ENCODE measurements at regions not wholly inside any gene's neighbourhood (a gene's known extent, or its start where the extent isn't known, plus 50 kb on each side); places are given as distances from the start of the nearest gene placed in this dataset.
A peak's percentile ranks its signal among the peaks of the same experiment; 100 is the strongest.

DNA sequence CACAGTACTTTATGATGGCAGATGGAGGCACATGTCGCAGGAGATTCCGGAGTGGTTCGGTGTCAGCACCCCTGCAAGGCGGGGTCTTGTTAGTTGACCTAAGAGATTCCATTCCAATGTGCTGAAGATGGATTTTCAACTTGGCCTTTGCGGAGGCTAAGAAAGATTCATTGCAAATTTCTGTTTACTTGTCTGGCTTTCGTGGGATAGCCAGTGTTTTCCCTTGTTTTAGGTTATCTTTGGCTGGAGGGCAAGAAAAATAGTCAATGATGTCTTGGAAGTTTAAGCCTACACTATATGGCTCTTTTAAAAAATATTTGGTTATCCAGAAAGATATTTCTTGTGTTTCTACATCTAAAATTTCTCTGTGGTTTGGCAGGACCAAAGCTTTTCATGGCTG is 123.6 kb upstream of the PTCH1 start:
- in situ Hi-C loops (cut with HindIII; ENCODE audit: low sequenced_read_pairs): no loop called here
- TF ChIP-seq, protein P1, sequence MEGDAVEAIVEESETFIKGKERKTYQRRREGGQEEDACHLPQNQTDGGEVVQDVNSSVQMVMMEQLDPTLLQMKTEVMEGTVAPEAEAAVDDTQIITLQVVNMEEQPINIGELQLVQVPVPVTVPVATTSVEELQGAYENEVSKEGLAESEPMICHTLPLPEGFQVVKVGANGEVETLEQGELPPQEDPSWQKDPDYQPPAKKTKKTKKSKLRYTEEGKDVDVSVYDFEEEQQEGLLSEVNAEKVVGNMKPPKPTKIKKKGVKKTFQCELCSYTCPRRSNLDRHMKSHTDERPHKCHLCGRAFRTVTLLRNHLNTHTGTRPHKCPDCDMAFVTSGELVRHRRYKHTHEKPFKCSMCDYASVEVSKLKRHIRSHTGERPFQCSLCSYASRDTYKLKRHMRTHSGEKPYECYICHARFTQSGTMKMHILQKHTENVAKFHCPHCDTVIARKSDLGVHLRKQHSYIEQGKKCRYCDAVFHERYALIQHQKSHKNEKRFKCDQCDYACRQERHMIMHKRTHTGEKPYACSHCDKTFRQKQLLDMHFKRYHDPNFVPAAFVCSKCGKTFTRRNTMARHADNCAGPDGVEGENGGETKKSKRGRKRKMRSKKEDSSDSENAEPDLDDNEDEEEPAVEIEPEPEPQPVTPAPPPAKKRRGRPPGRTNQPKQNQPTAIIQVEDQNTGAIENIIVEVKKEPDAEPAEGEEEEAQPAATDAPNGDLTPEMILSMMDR (IDR thresholded peaks at IDR 0.05; ENCODE audit: low read depth, low read length, missing control alignments): no peak
- H3K4me3 ChIP-seq (ENCODE audit: low read depth, low read length): no peak overlapping the region
- peak; percentile 5 for DNase-seq (ENCODE audit: low read depth)

DNA sequence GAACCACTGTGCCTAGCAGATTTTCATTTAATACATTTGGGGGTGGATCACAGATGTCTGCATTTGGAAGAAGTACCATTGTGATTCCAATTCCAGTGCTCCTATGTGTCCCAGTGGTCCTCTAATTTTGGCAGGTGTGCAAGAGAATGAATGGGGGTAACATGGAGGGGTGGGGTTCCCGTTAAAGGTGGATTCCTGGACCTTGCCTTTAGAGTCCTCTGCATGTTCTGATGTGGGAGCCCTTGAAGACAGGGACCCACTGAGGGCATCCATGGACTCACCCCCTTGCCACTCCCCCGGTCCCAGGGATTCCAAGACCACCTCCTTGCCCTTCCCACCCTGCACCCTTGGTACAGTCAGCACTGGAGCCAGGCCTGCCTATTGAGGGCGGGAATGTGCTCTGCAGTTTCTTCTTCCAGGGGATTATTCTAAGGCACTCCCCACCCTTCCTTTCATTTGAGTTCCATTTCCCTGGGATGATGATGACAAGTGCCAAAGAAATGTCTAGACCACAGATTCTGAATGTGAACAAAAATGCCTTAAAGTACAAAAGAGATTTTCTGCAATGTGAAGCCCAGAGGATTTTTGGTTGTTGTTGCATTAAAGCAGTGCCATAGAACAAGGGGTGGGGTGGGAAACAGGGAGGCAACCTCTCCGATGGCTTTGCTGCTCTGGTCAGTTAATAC is 119.4 kb upstream of the PTCH1 start:
- DNase-seq (ENCODE audit: low read depth): no peak
- TF ChIP-seq, protein P1 (IDR thresholded peaks at IDR 0.05; ENCODE audit: low read depth, low read length, missing control alignments): no peak
- no peak overlapping the region for H3K4me3 ChIP-seq (ENCODE audit: low read depth, low read length)
- in situ Hi-C loops (cut with HindIII; ENCODE audit: low sequenced_read_pairs): no loop called here

DNA sequence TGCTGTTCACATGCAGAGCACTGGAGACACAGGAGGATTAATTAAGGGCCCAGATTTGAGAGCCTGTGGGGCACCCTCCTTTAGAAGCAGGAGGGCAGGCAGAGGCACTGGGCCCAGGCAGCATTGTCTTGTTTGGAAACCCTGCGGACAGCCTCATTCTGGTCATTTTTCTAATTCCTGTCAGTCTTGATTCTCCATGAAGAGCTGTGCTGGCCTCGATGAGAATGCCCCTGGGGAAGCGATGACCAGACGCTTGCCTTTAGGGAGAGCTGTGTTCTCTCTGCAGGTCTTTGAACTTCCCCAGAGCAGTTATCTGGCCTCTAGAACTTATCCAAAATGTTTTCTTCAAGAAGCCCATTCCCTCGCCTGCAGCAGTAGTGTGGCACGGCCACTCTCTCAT is 117.8 kb upstream of the PTCH1 start:
- DNase-seq (ENCODE audit: low read depth): no peak
- TF ChIP-seq, protein P1 (IDR thresholded peaks at IDR 0.05; ENCODE audit: low read depth, low read length, missing control alignments): no peak
- no peak overlapping the region for H3K4me3 ChIP-seq (ENCODE audit: low read depth, low read length)
- in situ Hi-C loops (cut with HindIII; ENCODE audit: low sequenced_read_pairs): no loop called here

DNA sequence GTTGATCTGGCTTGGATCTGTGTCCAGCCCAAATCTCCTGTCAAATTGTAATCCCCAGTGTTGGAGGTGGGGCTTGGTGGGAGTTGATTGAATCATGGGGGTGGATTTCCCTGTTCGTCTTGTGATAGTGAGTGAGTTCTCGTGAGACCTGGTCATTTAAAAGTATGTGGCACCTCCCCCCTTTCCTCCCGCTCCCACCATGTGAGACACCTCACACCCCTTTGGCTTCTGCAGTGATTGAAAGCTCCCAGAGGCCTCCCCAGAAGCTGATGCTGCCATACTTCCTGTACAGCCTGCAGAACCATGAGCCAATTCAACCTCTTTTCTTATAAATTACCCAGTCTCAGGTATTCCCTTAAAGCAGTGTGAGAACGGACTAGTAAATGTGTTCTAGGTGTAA is 117.3 kb upstream of the PTCH1 start:
- TF ChIP-seq, protein P1 (IDR thresholded peaks at IDR 0.05; ENCODE audit: low read depth, low read length, missing control alignments): no peak
- H3K4me3 ChIP-seq (ENCODE audit: low read depth, low read length): no peak overlapping the region
- no peak for DNase-seq (ENCODE audit: low read depth)
- in situ Hi-C loops (cut with HindIII; ENCODE audit: low sequenced_read_pairs): no loop called here

DNA sequence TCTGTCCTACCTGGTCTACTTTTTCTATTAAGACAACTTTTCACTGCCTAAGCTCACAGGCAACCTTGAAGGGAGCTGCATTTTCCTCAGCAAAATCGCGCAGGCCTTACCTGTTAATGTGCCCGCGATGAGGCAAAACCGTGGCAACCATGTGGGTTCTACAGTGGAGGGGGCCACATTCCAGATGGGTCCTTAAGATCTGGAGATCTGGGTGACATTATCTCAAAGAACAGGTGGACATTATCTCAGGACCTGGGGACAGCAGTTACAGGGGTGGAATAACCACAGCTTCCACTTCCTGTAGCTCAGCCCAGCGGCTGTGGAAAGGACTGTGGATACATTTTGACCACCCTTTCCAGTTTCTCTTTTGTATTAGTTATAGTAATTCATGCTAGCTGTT is 112.8 kb upstream of the PTCH1 start:
- TF ChIP-seq, protein P1 (IDR thresholded peaks at IDR 0.05; ENCODE audit: low read depth, low read length, missing control alignments): no peak
- DNase-seq (ENCODE audit: low read depth): no peak
- in situ Hi-C loops (cut with HindIII; ENCODE audit: low sequenced_read_pairs): no loop called here
- H3K4me3 ChIP-seq (ENCODE audit: low read depth, low read length): no peak overlapping the region

DNA sequence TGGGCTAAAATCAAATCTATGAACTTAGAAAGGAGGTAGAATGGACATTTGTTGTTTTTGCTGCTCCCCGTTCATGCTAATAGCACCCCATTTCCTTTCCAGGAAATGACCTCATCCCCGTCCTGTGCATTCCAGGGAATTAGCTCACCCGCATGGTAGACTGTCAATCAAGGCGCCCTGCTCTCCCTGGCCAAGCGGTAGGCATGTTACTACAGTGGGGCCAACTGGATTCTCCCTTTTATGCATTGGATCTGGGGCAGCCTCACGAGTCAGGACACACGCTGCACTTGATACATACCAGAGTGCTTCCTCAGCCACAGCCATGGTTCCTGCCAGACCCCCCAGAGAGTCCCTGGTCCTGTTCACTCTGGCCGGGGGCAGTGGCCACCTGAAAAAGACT is 111.0 kb upstream of the PTCH1 start:
- H3K4me3 ChIP-seq (ENCODE audit: low read depth, low read length): no peak overlapping the region
- in situ Hi-C loops (cut with HindIII; ENCODE audit: low sequenced_read_pairs): no loop called here
- TF ChIP-seq, protein P1 (IDR thresholded peaks at IDR 0.05; ENCODE audit: low read depth, low read length, missing control alignments): no peak
- no peak for DNase-seq (ENCODE audit: low read depth)

Measured in astrocyte of the cerebellum (primary cell).